GM21447 (cell line): ENCODE measurements at regions not wholly inside any gene's neighbourhood (a gene's known extent, or its start where the extent isn't known, plus 50 kb on each side); places are given as distances from the start of the nearest gene placed in this dataset.

Experiments used
- ATAC-seq: cut with Tn5 transposase; IDR thresholded peaks from one replicate; pipeline ENCODE4 v1.9.1; 2021; ENCODE audit not compliant: unreplicated experiment

- ATAC-seq: no peak
These were observed 248.7 kb upstream of the ECI2 start for GRCh38 chr6:4383910-4384638.

GRCh38 chr6:4382362-4382853, 247.0 kb upstream of the ECI2 start:
- ATAC-seq: no peak

DNA sequence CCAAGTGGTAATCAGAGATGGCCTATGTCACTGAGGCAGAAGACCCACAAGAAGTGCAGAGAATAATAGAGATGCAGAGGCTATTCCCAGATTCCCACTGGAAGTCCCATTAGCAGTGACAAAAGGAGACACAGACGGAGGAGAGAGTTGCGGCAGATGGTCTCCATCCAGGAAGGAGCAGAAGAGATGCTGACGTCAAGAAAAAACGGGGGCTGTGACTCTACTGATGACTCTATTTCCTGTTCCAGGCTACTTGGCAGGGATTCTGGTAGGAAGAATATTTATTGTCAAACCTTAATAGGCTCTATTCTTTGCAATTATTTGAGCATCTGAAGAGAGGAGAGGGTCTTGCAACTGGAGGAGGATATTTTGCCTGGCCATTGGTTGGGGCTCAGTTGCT, 246.0 kb upstream of the ECI2 start:
- ATAC-seq: no peak

- no peak for ATAC-seq
These were observed 245.5 kb upstream of the ECI2 start for GRCh38 chr6:4380881-4381281.

- no peak for ATAC-seq
These were observed 244.6 kb upstream of the ECI2 start for GRCh38 chr6:4379958-4380357.

DNA sequence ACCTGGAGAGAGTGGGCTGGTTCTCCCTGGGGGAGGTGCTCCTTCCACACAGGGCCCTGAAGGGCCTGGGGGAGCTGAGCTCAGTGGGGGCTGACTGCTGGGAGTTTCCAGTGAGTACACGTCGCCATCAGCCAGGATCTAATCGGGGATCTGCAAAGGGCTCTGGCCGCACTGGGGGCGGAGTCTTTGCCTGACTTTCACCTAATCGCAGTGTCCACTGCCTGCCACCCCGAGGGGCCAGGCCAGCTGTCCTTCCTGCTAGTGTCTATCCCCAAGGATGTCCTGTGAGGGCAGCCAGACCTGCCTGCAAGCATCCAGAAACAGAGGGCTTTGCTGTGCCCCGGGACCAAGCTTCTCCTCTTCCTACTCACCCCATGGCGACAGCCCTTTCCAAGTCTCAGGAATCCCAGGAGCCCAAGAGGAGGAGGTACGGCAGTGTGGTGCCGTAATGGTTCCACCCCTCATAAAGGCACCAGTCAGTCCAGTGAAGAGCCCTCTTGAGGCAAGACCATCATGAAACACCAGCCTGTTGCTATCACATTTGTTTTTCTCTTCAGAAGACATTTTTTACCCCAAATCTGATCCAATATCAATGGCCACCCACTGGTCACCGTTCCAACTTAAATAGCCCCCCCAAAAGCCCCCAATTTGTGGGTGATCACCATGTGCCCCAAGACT, 243.1 kb upstream of the ECI2 start:
- no peak for ATAC-seq

DNA sequence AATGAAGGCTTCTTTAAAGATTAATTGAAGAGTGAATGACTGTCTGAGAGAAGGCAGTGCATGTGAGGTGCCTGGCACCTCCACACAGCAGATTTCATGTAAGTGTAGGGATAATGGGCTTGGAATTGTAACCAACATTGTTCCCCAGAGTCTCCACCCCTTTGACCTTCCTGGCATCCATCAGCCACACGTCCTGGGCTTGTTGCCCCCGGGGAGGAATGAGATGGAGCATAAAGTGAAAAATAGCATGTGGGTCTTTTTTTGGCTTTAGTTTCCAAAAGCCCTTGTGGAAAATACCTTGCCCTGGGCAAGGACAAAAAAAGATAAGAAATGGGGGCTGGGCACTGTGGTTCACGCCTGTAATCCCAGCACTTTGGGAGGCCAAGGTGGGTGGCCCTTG, 242.2 kb upstream of the ECI2 start:
- ATAC-seq: no peak

DNA sequence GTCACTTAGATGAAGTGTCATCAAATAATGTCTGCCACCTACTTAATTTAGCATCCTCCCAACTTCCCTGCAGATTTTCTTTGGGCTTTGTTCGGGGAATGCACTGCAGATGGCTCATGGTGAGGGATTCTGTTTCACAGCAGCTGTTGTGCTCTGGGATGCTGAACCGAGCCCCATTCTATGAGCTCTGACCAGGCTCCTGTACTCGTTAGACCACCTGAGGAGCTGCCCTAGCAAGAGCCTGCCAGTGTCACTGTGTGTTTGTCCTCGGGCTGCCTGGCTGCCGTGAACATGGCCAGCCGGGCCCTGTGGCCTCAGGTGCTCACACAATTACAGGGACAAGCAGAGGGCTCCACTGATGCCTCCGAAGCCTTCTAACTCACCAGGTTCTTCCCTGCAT, 238.8 kb upstream of the ECI2 start:
- ATAC-seq: no peak

DNA sequence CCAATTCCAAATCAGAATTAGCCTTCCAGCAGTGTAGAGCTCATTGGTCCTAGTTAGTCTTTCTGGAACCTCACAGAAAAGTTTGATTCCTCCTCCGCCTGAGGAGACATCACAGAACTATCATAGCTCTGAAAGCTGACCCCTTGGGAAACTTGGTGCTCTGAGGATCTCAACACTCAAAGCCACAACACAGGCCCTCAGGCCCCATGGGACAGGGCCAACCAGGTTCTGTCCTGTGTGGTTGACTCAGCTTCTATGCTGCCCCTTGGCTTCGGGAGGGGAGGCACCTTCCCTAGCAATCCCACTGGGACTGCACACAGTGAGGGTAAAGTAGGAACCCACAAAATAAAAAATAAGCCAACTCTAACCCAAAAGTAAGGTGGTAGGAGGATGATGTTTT, 237.5 kb upstream of the ECI2 start:
- ATAC-seq: no peak

- ATAC-seq: no peak
These were observed 236.0 kb upstream of the ECI2 start for GRCh38 chr6:4371207-4371921.

GRCh38 chr6:4370066-4370465, 234.7 kb upstream of the ECI2 start:
- no peak for ATAC-seq

DNA sequence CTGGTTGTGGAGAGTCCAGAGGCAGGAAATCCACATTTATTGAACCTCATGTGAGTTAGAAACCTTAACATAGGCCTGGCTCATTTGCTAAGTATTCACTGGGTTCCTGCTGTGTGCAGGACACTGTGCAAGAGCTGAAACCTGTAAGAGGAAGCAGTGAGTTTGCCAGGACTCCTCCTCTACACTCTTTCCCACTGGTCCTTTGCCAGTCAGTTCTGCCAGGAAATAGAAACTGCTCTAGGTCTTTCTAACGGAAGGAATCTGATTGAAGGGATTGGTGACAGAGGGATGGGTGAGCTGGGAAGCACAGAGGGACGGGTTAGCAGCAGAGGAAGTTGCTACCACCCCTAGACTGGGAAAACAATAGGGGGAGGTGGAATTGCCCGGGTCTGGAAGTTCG, 234.2 kb upstream of the ECI2 start:
- ATAC-seq: no peak

- no peak for ATAC-seq
These were observed 233.3 kb upstream of the ECI2 start for GRCh38 chr6:4368649-4369048.

DNA sequence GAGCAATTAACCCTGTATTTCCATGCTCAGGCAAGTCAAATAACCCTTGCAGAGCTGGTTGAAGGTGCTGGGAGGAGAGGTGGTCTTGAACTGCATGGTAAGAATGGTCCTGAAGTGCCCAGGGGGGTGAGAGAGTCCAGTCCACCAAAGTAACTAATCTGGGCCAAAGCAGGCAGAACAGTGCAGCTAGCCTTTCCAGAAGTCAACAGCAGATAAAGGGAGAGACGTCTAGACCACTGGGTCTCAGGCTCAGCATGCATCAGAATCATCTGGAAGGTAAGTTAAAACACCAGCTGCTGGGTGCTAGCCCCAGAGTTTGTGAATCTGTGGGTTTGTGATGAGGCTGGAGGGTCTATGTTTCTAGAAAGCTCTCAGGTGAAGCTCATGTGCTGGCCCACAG, 232.3 kb upstream of the ECI2 start:
- no peak for ATAC-seq

DNA sequence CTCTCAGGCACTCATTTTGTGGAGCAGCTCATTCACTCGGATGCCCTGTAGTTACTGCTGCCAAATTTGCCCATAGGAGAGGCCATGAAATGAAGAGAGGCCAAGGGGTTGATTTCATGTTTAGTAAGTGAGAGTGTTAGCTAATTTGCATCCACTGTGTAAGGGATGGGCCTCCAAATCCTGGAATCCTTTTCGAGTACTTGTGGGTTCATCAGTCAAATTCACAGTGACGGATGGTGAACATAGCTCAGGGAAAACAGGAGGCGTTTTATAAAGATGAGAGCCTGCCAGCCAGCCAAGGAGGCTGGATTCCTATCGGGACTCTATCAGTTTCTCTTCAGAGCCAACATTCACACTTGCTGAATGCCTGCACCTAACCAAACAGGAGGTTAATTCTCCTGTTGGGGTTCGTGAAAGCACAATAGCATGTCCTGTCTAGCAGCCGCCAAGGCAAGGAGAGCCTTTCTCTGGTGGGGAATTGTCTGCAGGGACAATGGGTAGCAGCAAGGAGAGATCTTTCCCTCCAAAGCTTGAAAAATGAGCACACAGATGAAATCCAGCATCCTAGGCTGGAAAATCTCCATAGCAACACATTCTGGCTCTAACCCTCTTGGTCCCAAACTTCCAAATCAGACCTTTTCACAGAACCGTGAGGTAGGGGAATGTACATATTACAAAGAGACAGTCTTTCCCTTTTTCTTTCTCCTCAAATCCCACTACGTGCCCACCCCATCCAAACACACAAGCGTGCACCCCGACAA, 231.4 kb upstream of the ECI2 start:
- no peak for ATAC-seq

- ATAC-seq: no peak
These were observed 230.3 kb upstream of the ECI2 start for GRCh38 chr6:4365686-4366085.

GRCh38 chr6:4364711-4365110, 229.3 kb upstream of the ECI2 start:
- no peak for ATAC-seq

GRCh38 chr6:4364172-4364571, 228.8 kb upstream of the ECI2 start:
- ATAC-seq: no peak

- no peak for ATAC-seq
These were observed 228.3 kb upstream of the ECI2 start for GRCh38 chr6:4363656-4364055.

DNA sequence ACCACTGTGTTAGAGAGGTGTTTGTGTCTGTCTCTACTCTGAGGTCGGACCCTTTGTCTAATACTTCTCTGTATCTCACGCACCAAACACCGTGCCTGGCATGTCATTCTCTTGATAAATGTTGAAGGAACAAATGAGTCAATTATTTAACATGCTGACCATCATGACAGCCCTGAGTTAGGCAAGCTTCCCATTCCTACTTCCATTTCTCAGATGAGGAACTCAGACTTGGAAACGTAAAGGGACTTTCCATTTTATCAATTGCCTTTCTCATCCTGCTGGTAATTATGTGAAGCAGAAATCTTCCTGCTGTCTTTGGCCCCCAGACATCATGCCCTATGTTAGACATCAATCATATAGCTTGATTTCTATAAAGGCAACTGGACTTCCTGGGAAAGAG, 227.0 kb upstream of the ECI2 start:
- ATAC-seq: no peak

- no peak for ATAC-seq
These were observed 225.5 kb upstream of the ECI2 start for GRCh38 chr6:4360920-4361319.
